Neural progenitor cell (in vitro differentiated cells): ENCODE measurements at regions not wholly inside any gene's neighbourhood (a gene's known extent, or its start where the extent isn't known, plus 50 kb on each side); places are given as distances from the start of the nearest gene placed in this dataset.
A peak's percentile ranks its signal among the peaks of the same experiment; 100 is the strongest.

ENCODE experiments used
- DNase-seq: peaks from one replicate; pipeline ENCODE4 v3.0.0-alpha.2; 2016; ENCODE audit warnings: low spot score
- H2AFZ ChIP-seq: fragments of 200-600 bp; sonication (generic); replicated peaks from 2 replicates; pipeline ENCODE4 v1.6.1; 2016; ENCODE audit warnings: antibody characterized with exemption
- H3F3A ChIP-seq: fragments of 200-600 bp; sonication (generic); 2 replicates; pipeline ENCODE4 v1.6.1; 2016; ENCODE audit warnings: antibody characterized with exemption, low read depth
- H3K27ac ChIP-seq: fragments of 200-600 bp; sonication (generic); 2 replicates; pipeline ENCODE4 v1.5.1; 2016; ENCODE audit warnings: mild to moderate bottlenecking
- H3K27me3 ChIP-seq: fragments of 200-600 bp; sonication (generic); 2 replicates; pipeline ENCODE4 v1.6.1; 2016; ENCODE audit warnings: mild to moderate bottlenecking, moderate library complexity
- H3K36me3 ChIP-seq: fragments of 200-600 bp; sonication (generic); 2 replicates; pipeline ENCODE4 v1.5.1; 2016
- H3K4me1 ChIP-seq: fragments of 200-600 bp; sonication (generic); 2 replicates; pipeline ENCODE4 v1.6.1; 2016; ENCODE audit warnings: mixed run types
- H3K4me2 ChIP-seq: fragments of 200-600 bp; sonication (generic); 2 replicates; pipeline ENCODE4 v1.6.1; 2016
- H3K4me3 ChIP-seq: fragments of 200-600 bp; sonication (generic); 2 replicates; pipeline ENCODE4 v1.5.1; 2016
- H3K79me2 ChIP-seq: fragments of 200-600 bp; sonication (generic); 2 replicates; pipeline ENCODE4 v1.6.1; 2016; ENCODE audit warnings: low read depth
- H3K9ac ChIP-seq: fragments of 200-600 bp; sonication (generic); 2 replicates; pipeline ENCODE4 v1.6.1; 2016
- H3K9me3 ChIP-seq: fragments of 200-600 bp; sonication (generic); 2 replicates; pipeline ENCODE4 v1.5.1; 2016; ENCODE audit warnings: low read depth
- H4K20me1 ChIP-seq: fragments of 200-600 bp; sonication (generic); 2 replicates; pipeline ENCODE4 v1.6.1; 2016; ENCODE audit warnings: low read depth
- H3K27ac Mint-ChIP-seq: 3 replicates; pipeline ENCODE4 v1.8.0; 2021; ENCODE audit warnings: mixed read lengths
- H3K27me3 Mint-ChIP-seq: 2 replicates; pipeline ENCODE4 v1.8.0; 2022; ENCODE audit warnings: low read depth, mild to moderate bottlenecking, inconsistent platforms, moderate library complexity, mixed read lengths; ENCODE audit not compliant: insufficient read depth
- H3K36me3 Mint-ChIP-seq: 3 replicates; pipeline ENCODE4 v1.8.0; 2021; ENCODE audit warnings: mixed read lengths
- H3K4me1 Mint-ChIP-seq: 3 replicates; pipeline ENCODE4 v1.8.0; 2021; ENCODE audit warnings: mixed read lengths
- H3K4me3 Mint-ChIP-seq: 3 replicates; pipeline ENCODE4 v1.8.0; 2021; ENCODE audit warnings: mild to moderate bottlenecking, moderate library complexity, mixed read lengths
- H3K9me3 Mint-ChIP-seq: 3 replicates; pipeline ENCODE4 v1.8.0; 2020; ENCODE audit warnings: mixed read lengths
- CTCF ChIP-seq: fragments of 200-600 bp; sonication (generic); IDR thresholded peaks from 2 replicates; pipeline ENCODE4 v1.5.1; 2017; ENCODE audit warnings: antibody characterized with exemption, mild to moderate bottlenecking
- EZH2 ChIP-seq: fragments of 200-600 bp; sonication (generic); IDR thresholded peaks from 2 replicates; pipeline ENCODE4 v1.6.1; 2017; ENCODE audit warnings: antibody characterized with exemption, mild to moderate bottlenecking, moderate library complexity
- EZH2phosphoT487 ChIP-seq: fragments of 200-600 bp; sonication (generic); IDR thresholded peaks from 2 replicates; pipeline ENCODE4 v1.6.1; 2017; ENCODE audit warnings: antibody characterized with exemption

- no peaks in the 10 kb centered on the region for H4K20me1 ChIP-seq
- TF ChIP-seq CTCF (no peak), EZH2phosphoT487 (no peak), EZH2 (no peak)
- H3K36me3 ChIP-seq = no peaks in the 10 kb centered on the region
- no peaks in the 10 kb centered on the region for H3K4me1 ChIP-seq
- H3K4me1 Mint-ChIP-seq = peaks cover 9% of the 10 kb centered on the region
- no peaks in the 10 kb centered on the region for H3F3A ChIP-seq
- no peak overlapping the region for H2AFZ ChIP-seq
- H3K36me3 Mint-ChIP-seq = no peaks in the 10 kb centered on the region
- H3K27ac ChIP-seq = no peak overlapping the region
- DNase-seq = no peak
- no peaks in the 10 kb centered on the region for H3K9me3 Mint-ChIP-seq
- no peaks in the 10 kb centered on the region for H3K79me2 ChIP-seq
- H3K9me3 ChIP-seq = no peaks in the 10 kb centered on the region
- no peak overlapping the region for H3K27ac Mint-ChIP-seq
- no peak overlapping the region for H3K9ac ChIP-seq
- no peaks in the 10 kb centered on the region for H3K27me3 ChIP-seq
- no peak overlapping the region for H3K4me3 Mint-ChIP-seq
- H3K4me2 ChIP-seq = no peak overlapping the region
- no peak overlapping the region for H3K4me3 ChIP-seq
- peaks cover 2% of the 10 kb centered on the region for H3K27me3 Mint-ChIP-seq
Measured at GRCh38 chr5:35319333-35320002, 89.2 kb upstream of the PRLR start.

- DNase-seq = peak; percentile 9
- H4K20me1 ChIP-seq = no peaks in the 10 kb centered on the region
- no peak overlapping the region for H3K9ac ChIP-seq
- H3K36me3 ChIP-seq = no peaks in the 10 kb centered on the region
- Mint-ChIP-seq H3K9me3 (no peaks in the 10 kb centered on the region), H3K27me3 (peaks cover 2% of the 10 kb centered on the region), H3K36me3 (no peaks in the 10 kb centered on the region), H3K4me3 (no peak overlapping the region), H3K27ac (no peak overlapping the region), H3K4me1 (peaks cover 9% of the 10 kb centered on the region)
- TF ChIP-seq EZH2 (no peak), EZH2phosphoT487 (no peak)
- no peak overlapping the region for H3K4me3 ChIP-seq
- no peaks in the 10 kb centered on the region for H3K79me2 ChIP-seq
- no peaks in the 10 kb centered on the region for H3K4me1 ChIP-seq
- no peak overlapping the region for H2AFZ ChIP-seq
- H3K27ac ChIP-seq = no peak overlapping the region
- no peaks in the 10 kb centered on the region for H3K27me3 ChIP-seq
- H3F3A ChIP-seq = no peaks in the 10 kb centered on the region
- H3K9me3 ChIP-seq = no peaks in the 10 kb centered on the region
- no peak overlapping the region for H3K4me2 ChIP-seq
Measured at GRCh38 chr5:35317586-35317985, 87.3 kb upstream of the PRLR start.

GRCh38 chr5:35316611-35317274 lies 86.5 kb upstream of the PRLR start:
- no peaks in the 10 kb centered on the region for H3K36me3 Mint-ChIP-seq
- H3K4me1 Mint-ChIP-seq = peaks cover 9% of the 10 kb centered on the region
- TF ChIP-seq EZH2 (no peak), CTCF (no peak), EZH2phosphoT487 (no peak)
- no peak overlapping the region for H3K27ac Mint-ChIP-seq
- H3K27ac ChIP-seq = no peak overlapping the region
- no peaks in the 10 kb centered on the region for H4K20me1 ChIP-seq
- H3F3A ChIP-seq = no peaks in the 10 kb centered on the region
- H3K4me1 ChIP-seq = no peaks in the 10 kb centered on the region
- no peak overlapping the region for H3K4me2 ChIP-seq
- DNase-seq = no peak
- no peaks in the 10 kb centered on the region for H3K36me3 ChIP-seq
- H3K4me3 Mint-ChIP-seq = no peak overlapping the region
- H3K4me3 ChIP-seq = no peak overlapping the region
- no peaks in the 10 kb centered on the region for H3K79me2 ChIP-seq
- H3K9me3 Mint-ChIP-seq = no peaks in the 10 kb centered on the region
- H3K27me3 ChIP-seq = no peaks in the 10 kb centered on the region
- H3K9ac ChIP-seq = no peak overlapping the region
- peaks cover 2% of the 10 kb centered on the region for H3K27me3 Mint-ChIP-seq
- H2AFZ ChIP-seq = no peak overlapping the region
- no peaks in the 10 kb centered on the region for H3K9me3 ChIP-seq

- Mint-ChIP-seq H3K36me3 (no peaks in the 10 kb centered on the region), H3K4me3 (no peak overlapping the region), H3K27ac (no peak overlapping the region), H3K4me1 (peaks cover 15% of the 10 kb centered on the region), H3K9me3 (no peaks in the 10 kb centered on the region), H3K27me3 (peaks cover 2% of the 10 kb centered on the region)
- Histone ChIP-seq H2AFZ (no peak overlapping the region), H3K9me3 (no peaks in the 10 kb centered on the region), H3K4me3 (no peak overlapping the region), H3K27me3 (no peaks in the 10 kb centered on the region), H3F3A (no peaks in the 10 kb centered on the region), H3K9ac (no peak overlapping the region), H3K4me2 (no peak overlapping the region), H4K20me1 (no peaks in the 10 kb centered on the region), H3K36me3 (no peaks in the 10 kb centered on the region), H3K4me1 (peaks cover 7% of the 10 kb centered on the region), H3K27ac (no peak overlapping the region), H3K79me2 (no peaks in the 10 kb centered on the region)
- DNase-seq = no peak
- no peak for TF ChIP-seq EZH2phosphoT487
- no peak for TF ChIP-seq CTCF
- TF ChIP-seq EZH2 = no peak
Measured at GRCh38 chr5:35313291-35313690, 83.0 kb upstream of the PRLR start.
